K562 (cell line): ENCODE measurements at regions not wholly inside any gene's neighbourhood (a gene's known extent, or its start where the extent isn't known, plus 50 kb on each side); places are given as distances from the start of the nearest gene placed in this dataset.

Experiments used
- ATAC-seq: fragments of 200-7000 bp; cut with Tn5 transposase; 3 replicates; pipeline ENCODE4 v1.9.1; 2020; ENCODE audit warnings: moderate library complexity
- BruUV-seq: library from RNA; stranded (reverse); fragments of 400-500 nt; replicated peaks from 2 replicates; lab custom pipeline; 2021; lab: Mats Ljungman, UMichigan
- CTCF ChIA-PET: fragments of 300-600 bp; formaldehyde crosslinking; extraction: SDS; loops from one replicate; lab custom pipeline; 2021; ENCODE audit warnings: low intra/inter-chr PET ratio; lab: Yijun Ruan, JAX
- POLR2A ChIA-PET: fragments of 300-600, 350-650 bp; sonication (Branson Sonifier 250); formaldehyde crosslinking; extraction: SDS; loops from one replicate; lab custom pipeline; 2021; ENCODE audit warnings: antibody characterized with exemption, inconsistent platforms; lab: Yijun Ruan, JAX
- DNase-seq, 4 experiments: peaks; one replicate each; pipeline versions ENCODE4 v3.0.0 to v3.0.0-alpha.2; 2011 to 2018; ENCODE audit warnings: low spot score in 3 of 4, mixed read lengths in 3 of 4; ENCODE audit errors: extremely low read depth in 1 of 4
- FAIRE-seq: peaks from 2 replicates; lab custom pipeline; 2011; peaks lifted over from hg19 to GRCh38; lab: Jason Lieb, UNC
- H2AFZ ChIP-seq: 2 replicates; pipeline ENCODE4 v1.6.0; 2011; ENCODE audit warnings: low read depth, low read length, control low read depth, inconsistent platforms
- H3K27ac ChIP-seq: fragments of 200-600 bp; 3 replicates; pipeline ENCODE4 v1.8.0; 2011; ENCODE audit warnings: low read depth, mild to moderate bottlenecking, control low read depth, inconsistent platforms, low read length, moderate library complexity, mixed read lengths; ENCODE audit errors: extremely low read depth
- H3K27me3 ChIP-seq, 2 experiments: fragments of 300-600 bp in 1 of 2; 2 replicates in 1 of 2; 3 replicates in 1 of 2; pipeline versions ENCODE4 v1.6.0 to v1.8.0; 2011; ENCODE audit warnings: inconsistent platforms in 2 of 2, low read length in 2 of 2, mild to moderate bottlenecking in 1 of 2, mixed read lengths in 1 of 2, moderate library complexity in 1 of 2; ENCODE audit not compliant: control insufficient read depth in 2 of 2, insufficient read depth in 2 of 2
- H3K36me3 ChIP-seq: fragments of 300-600 bp; 3 replicates; pipeline ENCODE4 v1.8.0; 2011; ENCODE audit warnings: mild to moderate bottlenecking, low read length, inconsistent platforms; ENCODE audit not compliant: control insufficient read depth, insufficient read depth
- H3K4me1 ChIP-seq, 2 experiments: fragments of 200-600 bp in 1 of 2; replicated peaks in 1 of 2; 2 replicates in 1 of 2; 3 replicates in 1 of 2; pipeline versions ENCODE4 v1.5.1 to v1.8.0; 2011; ENCODE audit warnings: inconsistent platforms in 2 of 2, low read length in 2 of 2, mild to moderate bottlenecking in 1 of 2, mixed read lengths in 1 of 2, moderate library complexity in 1 of 2; ENCODE audit not compliant: control insufficient read depth in 2 of 2, insufficient read depth in 2 of 2
- H3K4me2 ChIP-seq: 2 replicates; pipeline ENCODE4 v1.6.1; 2011; ENCODE audit warnings: low read length, control low read depth, inconsistent platforms, mixed read lengths; ENCODE audit not compliant: insufficient read depth
- H3K4me3 ChIP-seq: fragments of 200-600 bp; sonication (generic), shearing (Covaris generic); 2 replicates; pipeline ENCODE4 v1.5.1; 2016; ENCODE audit warnings: control low read depth, inconsistent platforms
- H3K79me2 ChIP-seq: fragments of 200-600 bp; 3 replicates; pipeline ENCODE4 v1.8.0; 2011; ENCODE audit warnings: low read length, inconsistent platforms; ENCODE audit not compliant: control insufficient read depth, insufficient read depth
- H3K9ac ChIP-seq, 2 experiments: 2 replicates each; pipeline versions ENCODE4 v1.6.0 to v1.6.1; 2011; ENCODE audit warnings: low read depth in 2 of 2, low read length in 2 of 2, control low read depth in 1 of 2, inconsistent platforms in 1 of 2, mild to moderate bottlenecking in 1 of 2, mixed read lengths in 1 of 2; ENCODE audit not compliant: insufficient read depth in 1 of 2
- H3K9me1 ChIP-seq: one replicate; pipeline ENCODE4 v1.6.0; 2011; ENCODE audit warnings: inconsistent platforms, mild to moderate bottlenecking, low read length, moderate library complexity; ENCODE audit not compliant: control insufficient read depth, insufficient read depth
- H3K9me3 ChIP-seq: replicated peaks from 2 replicates; pipeline ENCODE4 v1.5.1; 2011; ENCODE audit warnings: low read depth, low read length, inconsistent platforms; ENCODE audit not compliant: control insufficient read depth, insufficient read depth
- H4K20me1 ChIP-seq: replicated peaks from 2 replicates; pipeline ENCODE4 v1.6.1; 2011; ENCODE audit warnings: low read length, inconsistent platforms, mixed read lengths; ENCODE audit not compliant: control insufficient read depth, insufficient read depth
- FOXA1 ChIP-seq: fragments of 450-650 bp; IDR thresholded peaks from 2 replicates; pipeline ENCODE4 v1.6.1; 2016; ENCODE audit warnings: mild to moderate bottlenecking, borderline replicate concordance
- LARP7 ChIP-seq: fragments of 450-650 bp; IDR thresholded peaks from 2 replicates; pipeline ENCODE4 v1.6.1; 2016
- TEAD1 ChIP-seq, 2 experiments: fragments of 450-650 bp in 1 of 2; sonication (generic) in 1 of 2; formaldehyde crosslinking; IDR thresholded peaks; 2 replicates each; pipeline versions ENCODE4 v1.4.0 to v1.8.0; 2020 to 2022; ENCODE audit warnings: mild to moderate bottlenecking in 2 of 2, missing genetic modification reagents in 1 of 2
- ZBED1 ChIP-seq: IDR thresholded peaks from 2 replicates; pipeline ENCODE4 v1.6.1; 2014
- WGBS: fragments of 100-300 bp; shearing (Covaris generic); methylation state at CpG from one replicate; pipeline ENCODE4 v1.1.6; 2016; ENCODE audit warnings: low coverage, mixed read lengths; ENCODE audit not compliant: insufficient coverage; ENCODE audit errors: missing lambda C conversion rate; 5-methylcytosine and 5-hydroxymethylcytosine counted together
- in situ Hi-C: fragments of 300-500 bp; cut with MboI; formaldehyde crosslinking; loops from 4 replicates; pipeline ENCODE4 v1.15.0; 2018; ENCODE audit warnings: inconsistent platforms, mixed read lengths
- intact Hi-C: fragments of 100-400 bp; cut with micrococcal nuclease; formaldehyde crosslinking; loops from 2 replicates; pipeline ENCODE4 v1.14.2; 2022
- TF ChIP-seq, protein P1 (sequence below): fragments of 450-650 bp; IDR thresholded peaks from 2 replicates; pipeline ENCODE4 v1.6.1; 2018; ENCODE audit not compliant: partially characterized antibody
- TF ChIP-seq, protein P2 (sequence below): fragments of 450-650 bp; IDR thresholded peaks from one replicate; pipeline ENCODE4 v1.6.1; 2018; ENCODE audit warnings: mild to moderate bottlenecking, moderate library complexity; ENCODE audit not compliant: partially characterized antibody

DNA sequence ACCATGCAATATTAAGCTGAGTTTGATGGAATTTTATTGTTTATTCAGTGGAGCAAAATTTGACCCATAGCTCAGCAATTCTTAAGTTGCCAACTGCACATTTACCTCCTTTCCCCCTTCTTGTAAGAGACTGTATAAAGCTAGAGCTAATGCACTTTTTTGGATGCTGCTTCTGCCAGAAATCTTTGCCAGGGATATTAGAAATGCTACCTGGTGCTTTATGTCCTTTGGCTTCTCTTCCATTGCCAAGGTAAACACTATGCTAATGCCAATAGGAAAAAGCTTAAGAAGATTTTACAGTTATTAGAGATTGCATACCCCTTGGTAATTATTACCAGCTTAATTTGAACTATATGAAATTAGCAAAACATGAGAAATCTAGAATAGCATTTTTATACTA, 79.0 kb upstream of the OGFRL1 start:
- Histone ChIP-seq H3K4me1 (no peaks in the 10 kb centered on the region), H3K79me2 (no peaks in the 10 kb centered on the region), H3K36me3 (no peaks in the 10 kb centered on the region), H3K27ac (no peak overlapping the region), H3K4me3 (no peak overlapping the region), H3K27me3 (no peaks in the 10 kb centered on the region), H2AFZ (no peak overlapping the region), H3K4me2 (no peak overlapping the region), H3K9me3 (no peaks in the 10 kb centered on the region), H3K9ac (no peak overlapping the region), H3K9me1 (no peaks in the 10 kb centered on the region), H4K20me1 (no peaks in the 10 kb centered on the region)
- intact Hi-C loops: no loop called here
- ChIA-PET CTCF (no interaction called here), POLR2A (no interaction called here)
- no TSS peak for BruUV-seq
- in situ Hi-C loops: no loop called here
- FAIRE-seq (no peak), DNase-seq (no peak), ATAC-seq (no peak)
- TF ChIP-seq ZBED1: no peak

DNA sequence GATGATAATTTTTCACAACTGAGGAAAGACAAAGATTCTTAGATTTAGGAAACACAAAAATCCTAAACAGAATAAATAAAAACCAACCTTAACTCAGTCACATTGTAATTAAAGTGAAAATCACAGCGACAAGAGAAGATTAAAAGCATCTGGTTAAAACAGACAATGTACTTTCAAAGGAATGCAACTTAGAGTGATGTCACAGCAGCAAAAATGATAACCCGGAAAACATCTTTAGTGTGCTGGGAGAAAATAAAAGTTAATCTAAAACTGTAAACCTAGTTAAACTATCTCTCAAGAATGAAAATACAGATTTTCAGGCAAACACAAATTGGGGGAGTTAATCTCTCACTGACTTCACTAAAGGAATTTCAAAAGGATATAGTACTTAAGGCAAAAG, 76.8 kb upstream of the OGFRL1 start:
- Histone ChIP-seq H3K4me1 (no peaks in the 10 kb centered on the region), H2AFZ (no peak overlapping the region), H3K27me3 (no peaks in the 10 kb centered on the region), H3K4me3 (no peak overlapping the region), H4K20me1 (no peaks in the 10 kb centered on the region), H3K9me3 (no peaks in the 10 kb centered on the region), H3K27ac (no peak overlapping the region), H3K9ac (no peak overlapping the region), H3K9me1 (no peaks in the 10 kb centered on the region), H3K4me2 (no peak overlapping the region), H3K36me3 (no peaks in the 10 kb centered on the region), H3K79me2 (no peaks in the 10 kb centered on the region)
- FAIRE-seq: no peak
- CTCF ChIA-PET: no interaction called here
- POLR2A ChIA-PET: no interaction called here
- no TSS peak for BruUV-seq
- TF ChIP-seq, protein P1, sequence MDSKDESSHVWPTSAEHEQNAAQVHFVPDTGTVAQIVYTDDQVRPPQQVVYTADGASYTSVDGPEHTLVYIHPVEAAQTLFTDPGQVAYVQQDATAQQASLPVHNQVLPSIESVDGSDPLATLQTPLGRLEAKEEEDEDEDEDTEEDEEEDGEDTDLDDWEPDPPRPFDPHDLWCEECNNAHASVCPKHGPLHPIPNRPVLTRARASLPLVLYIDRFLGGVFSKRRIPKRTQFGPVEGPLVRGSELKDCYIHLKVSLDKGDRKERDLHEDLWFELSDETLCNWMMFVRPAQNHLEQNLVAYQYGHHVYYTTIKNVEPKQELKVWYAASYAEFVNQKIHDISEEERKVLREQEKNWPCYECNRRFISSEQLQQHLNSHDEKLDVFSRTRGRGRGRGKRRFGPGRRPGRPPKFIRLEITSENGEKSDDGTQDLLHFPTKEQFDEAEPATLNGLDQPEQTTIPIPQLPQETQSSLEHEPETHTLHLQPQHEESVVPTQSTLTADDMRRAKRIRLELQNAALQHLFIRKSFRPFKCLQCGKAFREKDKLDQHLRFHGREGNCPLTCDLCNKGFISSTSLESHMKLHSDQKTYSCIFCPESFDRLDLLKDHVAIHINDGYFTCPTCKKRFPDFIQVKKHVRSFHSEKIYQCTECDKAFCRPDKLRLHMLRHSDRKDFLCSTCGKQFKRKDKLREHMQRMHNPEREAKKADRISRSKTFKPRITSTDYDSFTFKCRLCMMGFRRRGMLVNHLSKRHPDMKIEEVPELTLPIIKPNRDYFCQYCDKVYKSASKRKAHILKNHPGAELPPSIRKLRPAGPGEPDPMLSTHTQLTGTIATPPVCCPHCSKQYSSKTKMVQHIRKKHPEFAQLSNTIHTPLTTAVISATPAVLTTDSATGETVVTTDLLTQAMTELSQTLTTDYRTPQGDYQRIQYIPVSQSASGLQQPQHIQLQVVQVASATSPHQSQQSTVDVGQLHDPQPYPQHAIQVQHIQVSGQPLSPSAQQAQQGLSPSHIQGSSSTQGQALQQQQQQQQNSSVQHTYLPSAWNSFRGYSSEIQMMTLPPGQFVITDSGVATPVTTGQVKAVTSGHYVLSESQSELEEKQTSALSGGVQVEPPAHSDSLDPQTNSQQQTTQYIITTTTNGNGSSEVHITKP: no peak
- TF ChIP-seq FOXA1: no peak
- no peak for TF ChIP-seq LARP7
- TF ChIP-seq, protein P2, sequence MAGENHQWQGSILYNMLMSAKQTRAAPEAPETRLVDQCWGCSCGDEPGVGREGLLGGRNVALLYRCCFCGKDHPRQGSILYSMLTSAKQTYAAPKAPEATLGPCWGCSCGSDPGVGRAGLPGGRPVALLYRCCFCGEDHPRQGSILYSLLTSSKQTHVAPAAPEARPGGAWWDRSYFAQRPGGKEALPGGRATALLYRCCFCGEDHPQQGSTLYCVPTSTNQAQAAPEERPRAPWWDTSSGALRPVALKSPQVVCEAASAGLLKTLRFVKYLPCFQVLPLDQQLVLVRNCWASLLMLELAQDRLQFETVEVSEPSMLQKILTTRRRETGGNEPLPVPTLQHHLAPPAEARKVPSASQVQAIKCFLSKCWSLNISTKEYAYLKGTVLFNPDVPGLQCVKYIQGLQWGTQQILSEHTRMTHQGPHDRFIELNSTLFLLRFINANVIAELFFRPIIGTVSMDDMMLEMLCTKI: no peak
- TF ChIP-seq TEAD1 (CRISPR knock-in tag; IDR thresholded peaks at IDR 0.05): no peak
- no peak for DNase-seq
- ATAC-seq: no peak
- in situ Hi-C loops: no loop called here
- 0% methylated on average over 2 of the region's 2 CpGs for WGBS
- intact Hi-C loops: no loop called here
